ENCODE measurements at regions not wholly inside any gene's neighbourhood (a gene's known extent, or its start where the extent isn't known, plus 50 kb on each side); places are given as distances from the start of the nearest gene placed in this dataset.

DNA sequence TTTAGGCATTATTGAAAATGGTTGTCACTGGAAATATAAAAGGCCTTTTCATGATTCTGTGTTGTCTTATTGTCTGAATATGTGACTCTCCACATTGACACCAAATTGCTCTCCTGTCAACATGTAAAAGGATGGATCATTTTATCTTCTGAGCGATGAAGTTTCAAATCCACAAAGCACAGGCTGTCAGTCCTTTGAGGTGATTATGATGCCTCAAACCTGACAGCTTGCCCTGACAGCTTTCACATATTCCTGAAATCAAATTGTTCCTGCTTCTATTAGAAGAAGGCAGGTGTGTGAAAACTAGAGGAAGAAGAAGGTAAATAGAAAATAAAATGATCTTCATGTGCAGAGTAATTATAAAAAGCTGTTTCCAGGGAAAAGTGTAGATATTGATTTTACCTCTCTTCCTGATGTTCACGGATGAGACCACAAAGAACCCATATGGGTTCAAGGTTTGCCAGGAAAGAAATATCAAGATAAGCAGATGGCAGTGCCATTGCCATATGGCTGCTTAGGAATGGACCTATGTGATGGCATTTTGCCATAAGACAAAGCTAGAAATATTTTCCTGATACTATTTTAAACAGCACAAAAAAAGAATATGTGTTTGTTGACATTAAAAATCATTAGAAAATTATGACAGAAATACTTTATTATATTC lies 1006.3 kb upstream of the AGA start:
- DNase-seq: no peak

DNA sequence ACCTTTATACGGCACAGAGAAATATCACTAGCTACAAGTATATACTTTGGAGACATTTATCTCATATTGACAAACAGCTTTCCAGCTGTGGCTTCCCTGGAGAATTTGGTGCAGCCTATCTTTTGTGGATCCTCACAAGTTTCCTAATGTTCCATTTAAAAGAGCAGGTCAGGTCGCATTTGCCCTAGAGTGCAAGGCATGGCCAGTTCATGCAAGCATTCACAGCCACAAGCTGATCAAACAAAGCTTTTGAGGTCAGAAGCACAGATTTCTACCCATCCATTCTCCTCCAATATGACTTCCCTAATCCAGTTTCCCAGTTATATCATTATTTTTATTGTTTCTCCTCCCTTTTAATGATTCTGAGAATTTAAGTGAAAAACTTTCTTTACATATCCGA lies 1008.4 kb upstream of the AGA start:
- DNase-seq: no peak

DNA sequence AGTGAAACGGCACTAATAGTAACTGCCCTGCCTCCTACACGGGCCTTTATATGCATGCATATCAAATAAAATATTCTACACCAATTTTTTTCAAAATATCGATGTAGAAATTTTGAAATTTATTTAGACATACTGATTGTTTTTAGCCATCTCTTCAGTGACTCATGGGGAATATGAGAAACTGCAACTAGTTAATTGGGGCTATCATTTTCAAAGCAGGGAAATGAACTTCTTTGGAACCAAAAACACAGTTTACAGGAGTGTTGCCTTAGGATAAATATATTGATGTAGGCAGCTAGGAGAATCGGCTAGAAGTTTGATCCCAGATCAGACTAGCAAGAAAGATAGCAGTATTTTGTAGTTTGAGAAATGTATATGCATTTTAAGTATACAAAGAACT lies 1010.8 kb upstream of the AGA start:
- no peak for DNase-seq

DNA sequence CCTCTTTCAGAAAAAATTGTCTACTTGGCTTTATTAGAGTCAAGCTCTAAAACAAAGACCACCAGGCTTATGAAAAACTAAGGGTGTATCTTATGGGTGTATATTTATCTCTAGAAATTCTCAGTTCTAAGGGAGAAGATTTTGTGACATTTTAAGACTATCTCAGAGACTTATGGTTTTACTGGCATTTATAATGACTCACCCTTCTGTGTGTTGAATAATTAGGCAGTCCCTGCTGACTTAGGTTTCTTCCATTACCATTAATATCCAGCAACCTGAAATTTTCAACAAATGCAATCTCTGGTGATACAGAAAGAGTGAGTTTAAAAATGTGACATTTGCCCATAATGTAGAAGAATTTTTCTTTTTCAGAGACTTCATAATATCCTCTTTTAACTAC lies 1015.0 kb upstream of the AGA start:
- no peak for DNase-seq

DNA sequence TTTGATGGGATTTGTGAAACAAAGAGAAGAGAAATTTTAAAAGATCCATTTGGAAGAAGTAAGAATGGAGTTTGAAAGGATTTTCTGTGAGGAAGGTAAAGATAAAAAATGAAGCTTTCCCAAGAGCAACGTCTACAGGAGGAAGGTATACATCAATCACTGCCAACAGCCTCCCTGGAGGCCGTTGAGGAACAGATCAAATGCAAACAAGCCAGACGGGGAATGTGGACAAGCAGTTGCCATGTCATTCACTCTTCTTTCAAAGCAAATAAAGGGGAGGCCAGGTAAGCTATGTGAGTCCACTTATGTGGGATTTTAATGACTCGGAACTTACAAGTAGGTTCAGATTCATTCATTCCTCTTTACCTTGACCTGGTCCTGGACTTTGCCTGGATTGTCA lies 1020.5 kb upstream of the AGA start:
- no peak for DNase-seq

GRCh38 chr4:178463747-178464146 lies 1021.5 kb upstream of the AGA start:
- no peak for DNase-seq

DNA sequence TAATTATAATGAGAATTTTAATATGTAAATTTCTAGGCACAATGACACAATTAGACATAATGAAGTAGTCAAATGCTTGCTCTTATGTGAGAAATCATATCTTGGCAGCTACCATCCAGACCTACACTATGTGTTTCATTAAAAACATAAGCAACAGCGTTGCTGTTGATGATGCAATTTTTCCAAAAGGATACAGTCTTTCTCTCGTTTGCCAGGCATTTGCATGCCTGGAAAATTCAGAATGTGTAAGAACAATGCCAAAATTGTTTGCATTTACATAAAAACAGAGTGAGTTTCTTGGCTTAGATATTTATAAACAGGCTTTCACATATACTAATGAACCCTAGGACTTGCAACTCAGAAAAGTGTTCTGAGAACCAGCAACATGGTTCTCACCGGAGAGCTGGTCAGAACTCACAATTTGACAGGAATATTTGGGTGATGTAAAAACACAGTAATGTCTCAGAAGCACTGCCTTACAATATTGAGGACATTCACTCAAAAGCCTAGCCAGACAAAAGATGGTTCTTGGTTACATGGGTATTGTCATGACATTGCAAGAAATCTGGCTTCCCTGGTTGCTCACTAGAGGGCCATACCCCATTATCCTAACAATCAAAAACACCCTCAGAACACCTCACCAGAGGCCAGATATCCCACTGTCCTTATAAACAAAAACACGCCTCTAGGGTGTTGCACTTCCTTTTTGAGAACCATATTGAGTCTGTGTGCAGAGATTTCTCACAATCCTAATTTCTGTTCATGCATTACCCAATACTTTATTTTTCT lies 1029.0 kb upstream of the AGA start:
- no peak for DNase-seq

- DNase-seq: no peak
Measured at GRCh38 chr4:178471994-178472393, 1029.8 kb upstream of the AGA start.

DNA sequence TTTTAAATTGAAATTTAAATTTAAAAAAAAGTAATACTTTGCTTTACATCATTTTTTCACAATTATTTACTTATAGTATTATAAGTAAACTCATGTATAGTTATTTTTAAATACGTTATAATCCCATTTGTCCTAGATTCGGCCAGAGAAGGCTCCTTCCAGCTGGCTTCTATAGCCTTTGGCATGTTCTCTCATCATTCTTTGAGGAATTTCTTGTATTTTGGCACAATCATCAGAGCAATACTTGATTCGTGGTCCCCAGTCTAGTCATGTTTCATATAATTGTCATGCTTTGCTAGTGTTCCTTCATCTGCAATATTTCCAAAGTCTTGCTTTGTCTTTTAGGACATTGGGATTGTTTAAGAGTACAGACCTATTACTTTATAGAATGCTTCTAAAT lies 1037.9 kb upstream of the AGA start:
- no peak for DNase-seq

GRCh38 chr4:178480881-178481280 lies 1038.6 kb upstream of the AGA start:
- DNase-seq: no peak

DNA sequence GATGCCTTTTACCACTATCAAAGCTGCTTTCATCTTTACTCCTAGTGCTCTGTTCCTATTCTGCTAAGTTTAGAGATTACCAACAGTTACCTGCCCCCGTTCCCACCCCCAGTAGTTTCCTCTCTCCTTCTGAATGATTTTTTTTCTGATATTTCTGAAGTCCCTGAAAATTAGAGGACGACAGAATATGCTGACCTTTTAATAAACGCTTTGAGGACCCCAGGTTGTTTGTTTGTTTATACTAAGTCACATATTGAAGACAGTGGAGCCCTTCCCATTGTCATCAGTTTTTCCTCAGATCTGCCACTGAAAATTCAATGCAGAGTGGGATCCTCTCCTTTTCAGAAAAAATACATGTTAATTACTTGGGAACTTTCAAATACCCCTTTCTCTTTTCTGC lies 1039.3 kb upstream of the AGA start:
- no peak for DNase-seq

- DNase-seq: no peak
Measured at GRCh38 chr4:178523038-178523437, 1080.8 kb upstream of the AGA start.

DNA sequence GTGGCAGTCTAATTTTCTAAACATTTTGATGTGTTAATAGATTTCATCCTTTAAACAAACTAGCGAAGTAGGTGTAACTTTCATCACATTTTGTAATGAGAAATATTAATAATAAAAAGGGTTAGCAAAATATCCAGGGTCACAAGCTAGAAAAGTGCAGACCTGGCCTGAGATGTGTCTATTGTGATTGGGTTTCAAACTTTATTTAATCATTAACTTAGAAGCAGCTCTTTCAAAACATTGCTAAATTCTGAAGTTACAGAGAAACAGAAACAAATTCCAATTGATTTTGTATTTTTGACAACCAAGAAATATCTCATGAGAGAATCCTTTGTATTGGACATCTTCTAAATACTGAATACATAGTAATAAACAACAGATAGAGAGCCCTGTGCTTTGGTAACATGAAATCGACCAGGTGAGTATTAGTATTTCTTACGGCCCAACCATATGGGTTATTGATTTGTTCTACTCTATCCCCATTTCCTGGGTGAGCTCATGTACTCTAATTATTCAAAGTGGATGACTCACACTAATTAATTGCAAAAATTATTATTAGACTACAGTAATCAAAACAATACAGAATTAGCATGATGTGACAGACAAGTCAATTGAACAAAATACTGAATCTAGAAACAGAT lies 1093.8 kb upstream of the AGA start:
- no peak for DNase-seq

DNA sequence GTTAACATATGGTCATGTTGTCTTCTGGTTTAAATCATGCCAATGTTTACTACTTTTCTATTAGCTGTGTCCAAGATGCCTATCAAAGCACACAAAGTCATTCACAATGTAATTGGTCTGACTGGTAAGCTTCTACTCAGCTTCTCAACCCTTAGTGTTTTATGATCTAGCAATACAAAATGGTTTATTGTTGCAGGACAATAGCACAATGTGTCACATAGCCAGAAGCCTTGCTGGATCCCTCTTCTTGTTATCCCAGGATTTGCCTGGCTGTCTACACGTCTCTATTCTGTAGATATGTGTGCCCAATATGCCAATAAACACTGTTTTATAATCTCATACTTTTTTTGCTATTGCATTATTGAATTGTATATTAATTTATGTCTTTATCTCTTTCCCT lies 1111.0 kb upstream of the AGA start:
- DNase-seq: no peak

DNA sequence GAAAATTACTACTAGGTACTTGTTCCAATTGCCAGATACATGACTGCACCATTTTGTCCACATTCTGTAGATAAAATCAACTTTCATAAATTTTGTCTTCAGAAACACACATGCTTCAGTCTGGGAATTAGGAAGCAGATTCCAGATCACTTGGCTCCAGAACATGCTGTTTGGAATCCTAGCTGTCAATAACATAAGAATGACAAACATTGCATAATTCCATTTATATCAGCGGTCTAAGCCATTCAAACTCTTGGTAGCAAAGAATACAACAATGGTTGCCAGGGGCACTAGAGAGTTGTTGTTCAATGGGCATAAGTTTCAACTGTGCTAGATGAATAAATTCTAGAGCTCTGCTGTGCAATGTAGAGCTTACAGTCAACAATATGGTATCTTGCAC lies 1112.1 kb upstream of the AGA start:
- no peak for DNase-seq

- DNase-seq: no peak
Measured at GRCh38 chr4:178556796-178557195, 1114.6 kb upstream of the AGA start.

- DNase-seq: no peak
Measured at GRCh38 chr4:178577933-178578332, 1135.7 kb upstream of the AGA start.

GRCh38 chr4:178595500-178596138 lies 1153.4 kb upstream of the AGA start:
- DNase-seq: no peak

DNA sequence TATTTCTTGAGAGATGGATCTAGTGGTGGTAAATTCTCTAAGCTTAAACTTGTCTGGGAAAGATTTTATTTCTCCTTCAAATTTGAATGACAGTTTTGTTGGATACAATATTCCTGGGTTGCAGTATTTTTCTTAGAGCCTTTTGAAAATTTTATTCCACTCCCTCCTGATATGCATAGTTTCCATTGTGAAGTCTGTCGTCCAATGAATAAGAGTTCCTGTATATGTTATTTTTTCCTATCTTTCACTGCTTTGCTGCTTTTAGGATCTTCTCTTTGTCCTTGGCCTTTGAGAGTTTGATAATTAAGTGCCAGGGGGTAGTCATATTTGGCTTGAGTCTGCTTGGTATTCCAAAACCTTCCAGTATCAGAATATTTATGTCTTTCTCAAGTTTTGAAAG lies 1156.4 kb upstream of the AGA start:
- no peak for DNase-seq

- no peak for DNase-seq
Measured at GRCh38 chr4:178599521-178599920, 1157.3 kb upstream of the AGA start.

DNA sequence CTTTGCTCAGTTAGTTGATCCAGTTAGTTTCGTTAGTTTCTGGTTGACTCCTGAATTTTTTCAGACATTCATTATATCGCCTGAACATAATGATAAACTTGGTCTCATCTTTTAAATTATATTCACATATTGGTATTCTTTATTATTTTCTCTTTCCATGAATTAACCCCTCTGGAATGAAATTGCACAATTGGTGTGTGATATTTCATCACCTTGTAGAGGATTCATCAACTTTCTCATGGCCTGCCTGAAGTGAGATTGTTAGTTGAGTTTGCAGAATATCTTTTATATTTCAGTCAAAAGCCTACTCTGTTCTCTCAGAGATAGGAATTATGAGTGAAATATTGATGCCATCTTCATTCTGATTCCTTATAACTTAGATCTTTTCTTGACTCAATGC lies 1160.6 kb upstream of the AGA start:
- DNase-seq: no peak

DNA sequence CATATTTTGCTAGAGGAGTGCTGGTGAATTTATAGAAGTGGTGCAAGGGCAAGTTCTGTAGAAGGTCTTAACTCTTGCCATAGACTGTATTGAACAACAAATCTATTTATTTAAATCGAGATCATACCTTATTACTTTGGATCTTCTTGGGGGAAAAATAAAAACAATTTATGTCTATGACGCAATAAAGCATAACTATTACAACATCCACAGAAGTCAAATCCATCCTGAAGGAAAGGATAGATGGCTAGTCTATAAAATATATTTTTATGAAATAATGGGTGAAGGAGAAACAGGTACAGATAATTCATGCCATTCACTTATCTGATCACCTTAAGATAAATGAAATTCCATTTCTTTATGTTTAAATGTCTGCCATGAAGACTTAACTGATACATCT lies 1168.8 kb upstream of the AGA start:
- DNase-seq: no peak

DNA sequence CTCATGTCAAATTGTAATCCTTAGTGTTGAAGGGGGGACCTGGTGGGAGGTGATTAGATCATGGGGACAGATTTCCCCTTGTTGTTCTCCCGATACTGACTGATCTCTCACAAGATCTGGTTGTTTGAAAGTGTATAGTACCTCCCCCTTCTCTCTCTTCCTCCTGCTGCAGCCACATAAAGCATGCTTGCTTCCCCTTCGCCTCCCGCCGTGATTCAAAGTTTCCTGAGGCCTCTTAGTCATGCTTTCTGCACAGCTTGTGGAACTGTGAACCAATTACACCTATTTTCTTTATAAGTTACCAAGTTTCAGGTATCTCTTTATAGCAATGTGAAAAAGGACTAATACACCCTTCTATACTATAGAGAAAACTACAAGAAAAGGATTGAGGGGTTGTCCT lies 1170.5 kb upstream of the AGA start:
- DNase-seq: no peak

GRCh38 chr4:178632415-178632814 lies 1190.2 kb upstream of the AGA start:
- DNase-seq: no peak
